Vagina (tissue), 2 donors: ENCODE measurements at regions not wholly inside any gene's neighbourhood (a gene's known extent, or its start where the extent isn't known, plus 50 kb on each side); places are given as distances from the start of the nearest gene placed in this dataset.
"Not testable (repeated sequence)": the region's sequence is repeated elsewhere in the genome, so short reads cannot be mapped to it uniquely, and the experiment has no call there.

ENCODE experiments used
- CTCF ChIP-seq, 3 experiments: fragments of 450-650 bp in 2 of 3; fragments of 200-600 bp in 1 of 3; sonication (generic) in 1 of 3; IDR thresholded peaks; one replicate each; pipeline ENCODE4 v1.5.1; 2017 to 2019; ENCODE audit warnings: antibody characterized with exemption in 3 of 3, mild to moderate bottlenecking in 2 of 3, moderate library complexity in 2 of 3
- POLR2A ChIP-seq, 2 donors: fragments of 450-650 bp; IDR thresholded peaks; one replicate each; pipeline ENCODE4 v1.6.1; 2017; ENCODE audit warnings: antibody characterized with exemption in 2 of 2, mild to moderate bottlenecking in 2 of 2, moderate library complexity in 2 of 2
- POLR2AphosphoS5 ChIP-seq, 2 donors: sonication (generic); formaldehyde crosslinking; IDR thresholded peaks; one replicate each; pipeline ENCODE4 v1.9.0; 2017; ENCODE audit warnings: antibody characterized with exemption in 2 of 2, mild to moderate bottlenecking in 2 of 2, low read depth in 1 of 2; ENCODE audit not compliant: insufficient read depth in 1 of 2

- not testable (repeated sequence) for TF ChIP-seq CTCF (IDR thresholded peaks at IDR 0.05); POLR2A (IDR thresholded peaks at IDR 0.05); POLR2AphosphoS5 (IDR thresholded peaks at IDR 0.05; ENCODE audit: insufficient read depth in 1 of 2, low read depth in 1 of 2)
Measured at GRCh38 chr2:187178876-187179275, 269.2 kb downstream of the CALCRL start.
